ENCODE measurements at regions not wholly inside any gene's neighbourhood (a gene's known extent, or its start where the extent isn't known, plus 50 kb on each side); places are given as distances from the start of the nearest gene placed in this dataset.
"Not testable (repeated sequence)": the region's sequence is repeated elsewhere in the genome, so short reads cannot be mapped to it uniquely, and the experiment has no call there.

DNA sequence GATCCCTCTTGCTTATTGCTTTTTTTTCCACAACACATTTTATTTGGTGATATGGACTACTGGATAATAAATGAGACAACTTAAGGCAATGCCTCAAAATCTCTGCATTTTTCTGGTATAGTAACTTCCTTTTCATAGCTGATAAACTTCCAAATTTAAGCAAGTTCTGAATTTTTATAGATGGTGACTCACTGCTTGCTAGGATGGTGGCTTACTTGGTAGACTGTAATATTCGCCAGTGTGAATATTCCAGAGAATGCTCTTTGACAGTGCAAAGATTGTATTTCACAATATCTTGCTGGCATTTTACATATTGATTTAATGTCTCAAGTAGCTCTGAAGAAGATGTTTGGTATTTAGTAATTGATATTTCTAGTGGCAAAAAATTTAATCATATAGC lies 472.4 kb downstream of the TFEC start:
- DNase-seq (ENCODE audit: low spot score): no peak

GRCh38 chr7:115557296-115557695 lies 473.3 kb downstream of the TFEC start:
- not testable (repeated sequence) for DNase-seq (ENCODE audit: low spot score)

GRCh38 chr7:115552766-115553165 lies 477.8 kb downstream of the TFEC start:
- DNase-seq (ENCODE audit: low spot score): no peak

GRCh38 chr7:115549910-115550309 lies 480.7 kb downstream of the TFEC start:
- DNase-seq (ENCODE audit: low spot score): no peak

GRCh38 chr7:115548756-115549155 lies 481.8 kb downstream of the TFEC start:
- no peak for DNase-seq (ENCODE audit: low spot score)

GRCh38 chr7:115546790-115547189 lies 483.8 kb downstream of the TFEC start:
- no peak for DNase-seq (ENCODE audit: low spot score)

GRCh38 chr7:115533785-115534184 lies 496.8 kb downstream of the TFEC start:
- no peak for DNase-seq (ENCODE audit: low spot score)

DNA sequence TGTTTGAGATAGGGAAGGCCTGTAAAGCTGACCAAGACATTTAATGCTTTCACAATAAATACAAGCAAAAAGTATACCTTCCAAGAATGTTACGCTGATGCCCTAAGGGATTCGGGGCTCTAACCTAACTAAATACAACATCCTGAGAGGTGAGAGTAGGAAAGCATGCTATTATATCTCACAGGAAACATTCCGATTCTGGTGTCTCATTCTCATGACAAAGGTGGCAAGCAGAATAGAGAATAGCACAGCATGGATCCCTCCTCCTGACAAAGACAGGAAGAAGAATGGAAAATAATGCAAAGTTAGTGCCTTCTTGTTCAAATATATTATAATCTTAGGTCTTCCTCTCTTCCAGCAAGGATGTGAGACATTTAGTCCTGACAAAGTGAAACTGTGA lies 504.3 kb downstream of the TFEC start:
- no peak for DNase-seq (ENCODE audit: low spot score)

DNA sequence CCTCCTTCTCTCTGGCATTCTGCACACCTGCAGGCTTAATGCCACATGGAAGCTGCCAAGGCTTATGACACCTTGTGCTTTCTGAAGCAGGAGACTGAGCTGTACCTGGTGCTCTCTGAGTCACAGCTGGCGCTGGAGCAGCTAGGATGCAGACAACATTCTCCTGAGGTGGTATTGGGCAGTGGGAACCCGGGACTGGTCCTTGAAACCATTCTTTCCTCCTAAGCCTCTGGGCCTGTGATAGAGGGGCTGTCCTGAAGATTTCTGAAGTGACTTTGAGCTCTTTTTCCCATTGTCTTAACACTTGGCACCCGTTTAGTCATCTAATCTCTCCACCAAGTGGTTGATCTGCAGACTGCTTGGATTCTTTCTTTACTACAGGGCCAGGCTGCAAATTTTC lies 508.4 kb downstream of the TFEC start:
- no peak for DNase-seq (ENCODE audit: low spot score)

DNA sequence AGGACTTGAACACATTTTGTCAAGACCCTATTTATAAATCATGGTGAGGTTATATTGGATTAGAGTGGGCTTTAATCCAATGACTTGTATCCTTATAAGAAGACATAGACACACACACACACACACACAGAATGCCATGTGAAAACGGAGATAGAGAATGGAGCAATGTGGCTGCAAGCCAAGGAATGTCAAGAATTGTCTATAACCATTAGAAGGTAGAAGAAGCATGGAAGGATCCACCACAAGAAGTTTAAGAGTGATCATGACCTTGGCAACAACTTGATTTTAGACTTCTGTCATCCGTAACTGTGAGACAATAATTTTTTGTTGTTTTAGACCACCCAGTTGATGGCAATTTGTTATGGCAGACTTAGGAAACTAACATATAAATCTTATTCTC lies 514.2 kb downstream of the TFEC start:
- no peak for DNase-seq (ENCODE audit: low spot score)

DNA sequence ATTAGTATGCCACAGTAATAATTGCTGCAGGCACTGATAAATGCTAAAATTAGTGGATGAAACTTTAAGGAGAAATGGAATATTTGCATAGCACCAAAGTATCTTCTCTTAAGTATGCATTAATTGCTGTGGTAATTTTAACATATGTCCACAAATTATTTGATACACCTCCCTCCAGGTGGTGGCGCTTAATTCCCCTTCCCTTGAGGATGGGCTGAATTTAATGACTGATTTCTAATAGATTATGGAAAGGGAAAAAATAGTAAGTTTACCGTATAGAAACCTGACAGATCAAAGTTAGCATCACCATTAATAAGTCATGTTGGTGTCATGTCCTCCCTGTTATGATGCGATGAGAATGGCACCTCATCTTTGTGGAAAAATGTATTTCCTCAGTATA lies 519.2 kb downstream of the TFEC start:
- no peak for DNase-seq (ENCODE audit: low spot score)

DNA sequence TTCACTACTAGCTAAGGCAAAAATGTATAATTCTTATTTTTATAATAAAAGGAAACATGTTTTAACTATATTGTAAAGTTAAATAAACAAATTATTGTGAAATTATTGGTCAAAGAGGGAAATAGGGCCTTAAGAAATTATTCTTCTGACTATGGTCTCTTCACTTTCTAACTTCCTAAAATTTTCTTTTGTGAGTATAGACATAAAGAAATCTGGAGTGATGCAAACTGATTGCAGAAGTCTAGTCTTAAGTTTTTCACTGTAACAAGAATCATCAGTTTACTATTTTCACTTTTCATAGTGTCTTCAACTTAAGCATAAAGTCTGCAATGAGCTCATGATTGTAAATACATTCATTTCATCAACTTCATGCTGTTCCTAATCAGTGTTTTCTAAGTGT lies 525.4 kb downstream of the TFEC start:
- no peak for DNase-seq (ENCODE audit: low spot score)

DNA sequence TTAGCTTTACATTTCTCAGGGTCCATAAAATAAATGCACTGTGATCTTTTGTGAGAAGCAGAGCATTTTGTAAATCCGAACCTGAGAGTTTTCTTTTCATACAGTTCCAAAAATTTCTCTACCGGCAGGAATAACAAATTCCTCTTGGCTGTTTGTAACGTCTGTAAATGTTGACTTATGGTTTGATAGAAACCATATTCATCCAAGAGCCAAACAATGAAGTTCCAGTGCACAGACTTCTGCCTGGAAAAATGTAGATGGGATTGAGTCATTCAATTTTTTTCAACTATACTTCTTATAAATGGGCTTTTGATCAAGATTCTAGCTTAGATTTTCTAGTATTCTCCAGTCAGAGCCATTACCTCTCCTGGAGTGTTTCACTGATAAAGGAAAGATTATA lies 530.6 kb downstream of the TFEC start:
- no peak for DNase-seq (ENCODE audit: low spot score)

GRCh38 chr7:115496006-115496405 lies 534.6 kb downstream of the TFEC start:
- no peak for DNase-seq (ENCODE audit: low spot score)

GRCh38 chr7:115494529-115495147 lies 535.9 kb downstream of the TFEC start:
- DNase-seq (ENCODE audit: low spot score): no peak

DNA sequence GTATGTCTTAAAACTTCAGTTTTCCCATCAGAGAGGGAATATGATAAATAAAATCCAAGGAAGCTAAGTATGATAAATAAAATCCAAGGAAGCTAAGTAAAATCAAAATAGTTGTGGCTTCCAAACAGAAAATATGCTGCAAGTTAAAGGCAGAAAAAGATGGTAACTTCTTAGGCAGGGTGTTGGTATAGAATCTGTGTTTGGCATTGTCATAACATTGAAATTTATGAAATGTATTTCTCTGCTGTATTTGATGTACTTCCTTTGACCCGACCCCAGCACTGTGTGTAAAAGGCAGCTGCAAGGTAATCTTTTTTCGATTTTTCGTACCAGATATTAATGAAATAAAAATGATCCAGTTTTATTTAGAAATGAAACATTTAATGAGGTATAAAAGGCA lies 537.2 kb downstream of the TFEC start:
- DNase-seq (ENCODE audit: low spot score): no peak

DNA sequence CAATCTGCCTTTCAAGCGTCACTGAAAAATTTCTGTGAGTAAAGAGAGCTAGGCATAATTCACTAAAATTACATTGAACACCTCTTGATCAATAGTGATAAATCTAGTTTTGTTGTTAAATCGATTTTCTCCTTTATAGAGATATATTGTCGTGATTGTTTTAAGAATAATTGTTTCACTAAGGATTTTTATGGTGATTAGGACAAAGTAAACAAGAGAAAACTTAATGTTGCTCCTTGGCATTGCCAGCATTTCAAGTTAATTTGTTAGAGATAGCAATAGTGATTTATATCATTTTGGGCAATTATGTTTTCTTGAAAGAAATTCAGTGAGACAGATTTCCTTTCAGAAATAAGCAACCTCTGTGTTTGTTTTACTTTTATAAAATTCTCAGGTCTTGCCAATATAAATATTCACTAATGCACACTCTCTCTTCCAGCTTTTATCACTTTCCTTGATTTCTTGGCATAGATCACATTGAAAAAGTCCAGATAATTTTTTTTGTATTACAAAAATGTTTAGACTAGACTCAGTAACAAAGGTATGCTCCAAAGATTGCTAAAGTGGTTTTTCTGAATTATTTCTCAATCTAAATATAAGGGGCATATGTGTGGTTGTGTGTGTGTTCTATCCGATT lies 538.7 kb downstream of the TFEC start:
- DNase-seq (ENCODE audit: low spot score): no peak

DNA sequence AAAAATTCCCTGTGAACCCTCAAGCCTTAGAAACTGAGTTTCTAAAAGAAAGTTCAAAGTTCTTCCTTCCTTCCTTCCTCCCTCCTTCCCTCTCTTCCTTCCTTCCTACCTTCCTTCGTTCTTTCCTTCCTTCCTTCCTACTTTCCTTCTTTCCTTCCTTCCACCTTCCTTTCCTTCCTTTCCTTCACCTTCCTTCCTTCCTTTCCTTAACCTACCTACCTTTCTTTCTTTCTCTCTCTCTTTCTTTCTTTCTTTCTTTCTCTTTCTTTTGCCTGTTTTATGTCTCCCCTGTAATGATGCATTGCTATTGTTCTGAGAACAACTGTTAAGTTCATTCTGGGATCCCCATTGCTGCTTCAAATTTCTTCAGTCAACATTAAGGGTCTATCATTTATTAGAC lies 551.1 kb downstream of the TFEC start:
- no peak for DNase-seq (ENCODE audit: low spot score)

- no peak for DNase-seq (ENCODE audit: low spot score)
Measured at GRCh38 chr7:115478426-115478825, 552.1 kb downstream of the TFEC start.

DNA sequence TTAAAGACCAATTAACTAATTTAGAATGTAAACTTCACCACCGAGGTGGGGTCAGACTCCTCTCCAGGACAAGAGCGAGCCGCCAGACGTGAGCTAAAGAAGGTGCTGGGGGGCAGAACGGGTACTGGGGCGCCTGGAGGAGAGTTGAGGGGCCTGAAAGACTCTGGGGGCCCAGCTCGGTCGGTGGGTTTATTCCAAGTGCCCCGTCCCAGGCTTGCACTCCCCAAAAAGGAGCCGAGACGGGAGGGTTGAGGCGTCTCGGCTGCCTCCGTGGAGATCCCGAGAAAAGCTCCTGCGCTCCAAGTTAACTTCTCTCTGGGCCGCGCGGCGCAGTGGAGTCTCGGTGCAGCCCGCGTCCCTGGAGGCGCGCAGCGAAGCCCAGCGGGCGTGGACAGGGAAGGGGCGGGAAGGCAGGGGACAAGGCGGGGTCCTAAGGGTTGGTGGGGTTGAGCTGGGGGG lies 553.3 kb downstream of the TFEC start:
- no peak for DNase-seq (ENCODE audit: low spot score)

- DNase-seq (ENCODE audit: low spot score): no peak
Measured at GRCh38 chr7:115476671-115477181, 553.8 kb downstream of the TFEC start.

GRCh38 chr7:115475761-115476385 lies 554.0 kb downstream of the MDFIC start:
- no peak for DNase-seq (ENCODE audit: low spot score)

DNA sequence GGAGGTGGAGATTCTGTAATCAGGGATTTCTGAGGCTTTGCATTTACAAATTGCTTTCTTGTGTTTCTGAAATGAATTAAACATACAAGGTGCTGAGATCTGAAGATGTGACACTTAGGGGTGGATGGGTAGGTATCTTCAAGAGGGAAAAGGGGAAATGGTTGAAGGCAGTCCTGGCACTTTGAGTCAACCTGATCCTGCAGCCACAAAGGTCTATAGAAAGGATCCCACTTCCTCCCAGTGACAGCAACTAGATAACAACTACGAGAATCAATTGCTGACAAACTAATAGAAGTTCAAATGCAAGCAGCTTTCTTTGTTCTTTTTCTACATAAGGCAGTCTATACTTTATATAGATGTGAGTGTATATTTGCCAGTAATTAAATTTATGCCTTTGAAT lies 553.3 kb downstream of the MDFIC start:
- DNase-seq (ENCODE audit: low spot score): no peak

- DNase-seq (ENCODE audit: low spot score): no peak
Measured at GRCh38 chr7:115474137-115474536, 552.2 kb downstream of the MDFIC start.
